ENCODE measurements at regions not wholly inside any gene's neighbourhood (a gene's known extent, or its start where the extent isn't known, plus 50 kb on each side); places are given as distances from the start of the nearest gene placed in this dataset.

GRCh38 chr12:45102818-45103217, 51.9 kb upstream of the DBX2 start:
- Histone ChIP-seq H3K4me1 (ENCODE audit: insufficient read depth, poor library complexity, severe bottlenecking) (no peaks in the 10 kb centered on the region), H3K4me3 (ENCODE audit: severe bottlenecking) (no peak overlapping the region), H3K9me3 (ENCODE audit: severe bottlenecking) (no peaks in the 10 kb centered on the region), H3K27me3 (ENCODE audit: insufficient read depth, poor library complexity, severe bottlenecking) (peaks cover 5% of the 10 kb centered on the region), H3K36me3 (ENCODE audit: low read depth) (no peaks in the 10 kb centered on the region), H3K27ac (ENCODE audit: poor library complexity, severe bottlenecking) (no peak overlapping the region)
- TF ChIP-seq CTCF (IDR thresholded peaks at IDR 0.05; ENCODE audit: poor library complexity, severe bottlenecking): no peak
- ATAC-seq (ENCODE audit: low read depth) (no peak), DNase-seq (ENCODE audit: low spot score) (no peak)

- ATAC-seq (ENCODE audit: low read depth) (no peak), DNase-seq (ENCODE audit: low spot score) (no peak)
- no peaks in the 10 kb centered on the region for H3K27me3 ChIP-seq (ENCODE audit: insufficient read depth, poor library complexity, severe bottlenecking)
- H3K4me3 ChIP-seq (ENCODE audit: severe bottlenecking): no peak overlapping the region
- H3K9me3 ChIP-seq (ENCODE audit: severe bottlenecking): no peaks in the 10 kb centered on the region
- TF ChIP-seq CTCF (IDR thresholded peaks at IDR 0.05; ENCODE audit: poor library complexity, severe bottlenecking): no peak
- no peaks in the 10 kb centered on the region for H3K36me3 ChIP-seq (ENCODE audit: low read depth)
- H3K4me1 ChIP-seq (ENCODE audit: insufficient read depth, poor library complexity, severe bottlenecking): no peaks in the 10 kb centered on the region
- no peak overlapping the region for H3K27ac ChIP-seq (ENCODE audit: poor library complexity, severe bottlenecking)
These were observed 55.1 kb upstream of the DBX2 start for GRCh38 chr12:45105996-45106395.

DNA sequence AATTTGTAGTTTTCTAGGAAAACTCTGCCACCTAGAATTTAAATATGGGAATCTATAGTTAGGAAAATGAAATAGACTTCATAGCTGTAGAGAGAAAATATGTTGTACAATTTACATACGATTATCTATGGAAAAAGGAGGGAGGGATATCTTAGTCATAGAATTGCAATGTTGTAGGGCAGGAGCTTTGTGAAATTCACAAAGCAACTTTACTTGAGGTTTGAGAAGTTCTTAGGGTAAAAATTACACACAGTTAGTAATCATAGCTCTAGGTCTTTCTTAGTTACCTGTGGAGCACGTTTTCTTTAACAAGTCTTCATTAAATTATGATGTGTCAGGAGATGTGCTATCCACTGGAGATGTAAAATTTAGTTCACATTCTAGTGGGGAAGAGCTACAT, 61.4 kb upstream of the DBX2 start:
- Histone ChIP-seq H3K4me3 (ENCODE audit: severe bottlenecking) (no peak overlapping the region), H3K4me1 (ENCODE audit: insufficient read depth, poor library complexity, severe bottlenecking) (no peaks in the 10 kb centered on the region), H3K36me3 (ENCODE audit: low read depth) (no peaks in the 10 kb centered on the region), H3K27ac (ENCODE audit: poor library complexity, severe bottlenecking) (no peak overlapping the region), H3K27me3 (ENCODE audit: insufficient read depth, poor library complexity, severe bottlenecking) (peaks cover 5% of the 10 kb centered on the region), H3K9me3 (ENCODE audit: severe bottlenecking) (no peaks in the 10 kb centered on the region)
- no peak for ATAC-seq (ENCODE audit: low read depth)
- DNase-seq (ENCODE audit: low spot score): no peak
- no peak for TF ChIP-seq CTCF (IDR thresholded peaks at IDR 0.05; ENCODE audit: poor library complexity, severe bottlenecking)

DNA sequence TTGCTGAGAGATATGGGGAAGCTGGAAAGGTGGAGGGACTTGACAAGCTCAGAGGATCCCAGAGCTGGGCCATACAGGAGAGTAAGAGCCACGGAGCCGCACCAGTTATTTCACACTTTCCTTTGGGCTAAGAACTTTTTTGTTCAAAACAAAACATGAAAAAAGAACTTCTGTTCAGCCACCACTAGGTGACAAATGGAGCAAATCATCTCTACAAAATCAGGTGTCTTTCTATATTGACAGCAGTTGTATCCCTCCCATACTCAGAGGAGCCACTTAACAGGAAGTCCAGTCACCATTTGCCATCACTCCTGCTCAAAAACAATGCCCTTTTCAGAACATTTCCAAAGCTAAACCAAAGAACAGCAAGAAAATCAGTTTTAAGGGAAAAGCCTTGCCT, 70.3 kb upstream of the DBX2 start:
- no peak overlapping the region for H3K4me3 ChIP-seq (ENCODE audit: severe bottlenecking)
- H3K27ac ChIP-seq (ENCODE audit: poor library complexity, severe bottlenecking): no peak overlapping the region
- no peak for DNase-seq (ENCODE audit: low spot score)
- no peaks in the 10 kb centered on the region for H3K4me1 ChIP-seq (ENCODE audit: insufficient read depth, poor library complexity, severe bottlenecking)
- H3K27me3 ChIP-seq (ENCODE audit: insufficient read depth, poor library complexity, severe bottlenecking): no peaks in the 10 kb centered on the region
- no peak for ATAC-seq (ENCODE audit: low read depth)
- H3K36me3 ChIP-seq (ENCODE audit: low read depth): no peaks in the 10 kb centered on the region
- H3K9me3 ChIP-seq (ENCODE audit: severe bottlenecking): no peaks in the 10 kb centered on the region
- no peak for TF ChIP-seq CTCF (IDR thresholded peaks at IDR 0.05; ENCODE audit: poor library complexity, severe bottlenecking)

- Histone ChIP-seq H3K4me1 (ENCODE audit: insufficient read depth, poor library complexity, severe bottlenecking) (no peaks in the 10 kb centered on the region), H3K9me3 (ENCODE audit: severe bottlenecking) (no peaks in the 10 kb centered on the region), H3K36me3 (ENCODE audit: low read depth) (no peaks in the 10 kb centered on the region), H3K27ac (ENCODE audit: poor library complexity, severe bottlenecking) (no peak overlapping the region), H3K4me3 (ENCODE audit: severe bottlenecking) (no peak overlapping the region), H3K27me3 (ENCODE audit: insufficient read depth, poor library complexity, severe bottlenecking) (peaks cover 4% of the 10 kb centered on the region)
- TF ChIP-seq CTCF (IDR thresholded peaks at IDR 0.05; ENCODE audit: poor library complexity, severe bottlenecking): peak; percentile 67
- ATAC-seq (ENCODE audit: low read depth) (no peak), DNase-seq (ENCODE audit: low spot score) (no peak)
These were observed 72.0 kb upstream of the DBX2 start for GRCh38 chr12:45122768-45123380.
